K562 (cell line): ENCODE measurements at regions not wholly inside any gene's neighbourhood (a gene's known extent, or its start where the extent isn't known, plus 50 kb on each side); places are given as distances from the start of the nearest gene placed in this dataset.
A peak's percentile ranks its signal among the peaks of the same experiment; 100 is the strongest.

ENCODE experiments used
- ATAC-seq: fragments of 200-7000 bp; cut with Tn5 transposase; 3 replicates; pipeline ENCODE4 v1.9.1; 2020; ENCODE audit warnings: moderate library complexity
- BruUV-seq: library from RNA; stranded (reverse); fragments of 400-500 nt; replicated peaks from 2 replicates; lab custom pipeline; 2021; lab: Mats Ljungman, UMichigan
- CTCF ChIA-PET: fragments of 300-600 bp; formaldehyde crosslinking; extraction: SDS; loops from one replicate; lab custom pipeline; 2021; ENCODE audit warnings: low intra/inter-chr PET ratio; lab: Yijun Ruan, JAX
- POLR2A ChIA-PET: fragments of 300-600, 350-650 bp; sonication (Branson Sonifier 250); formaldehyde crosslinking; extraction: SDS; loops from one replicate; lab custom pipeline; 2021; ENCODE audit warnings: antibody characterized with exemption, inconsistent platforms; lab: Yijun Ruan, JAX
- DNase-seq, 4 experiments: peaks; one replicate each; pipeline versions ENCODE4 v3.0.0 to v3.0.0-alpha.2; 2011 to 2018; ENCODE audit warnings: low spot score in 3 of 4, mixed read lengths in 3 of 4; ENCODE audit errors: extremely low read depth in 1 of 4
- FAIRE-seq: peaks from 2 replicates; lab custom pipeline; 2011; peaks lifted over from hg19 to GRCh38; lab: Jason Lieb, UNC
- H2AFZ ChIP-seq: 2 replicates; pipeline ENCODE4 v1.6.0; 2011; ENCODE audit warnings: low read depth, low read length, control low read depth, inconsistent platforms
- H3K27ac ChIP-seq: fragments of 200-600 bp; 3 replicates; pipeline ENCODE4 v1.8.0; 2011; ENCODE audit warnings: low read depth, mild to moderate bottlenecking, control low read depth, inconsistent platforms, low read length, moderate library complexity, mixed read lengths; ENCODE audit errors: extremely low read depth
- H3K27me3 ChIP-seq, 2 experiments: fragments of 300-600 bp in 1 of 2; 2 replicates in 1 of 2; 3 replicates in 1 of 2; pipeline versions ENCODE4 v1.6.0 to v1.8.0; 2011; ENCODE audit warnings: inconsistent platforms in 2 of 2, low read length in 2 of 2, mild to moderate bottlenecking in 1 of 2, mixed read lengths in 1 of 2, moderate library complexity in 1 of 2; ENCODE audit not compliant: control insufficient read depth in 2 of 2, insufficient read depth in 2 of 2
- H3K36me3 ChIP-seq: fragments of 300-600 bp; 3 replicates; pipeline ENCODE4 v1.8.0; 2011; ENCODE audit warnings: mild to moderate bottlenecking, low read length, inconsistent platforms; ENCODE audit not compliant: control insufficient read depth, insufficient read depth
- H3K4me1 ChIP-seq, 2 experiments: fragments of 200-600 bp in 1 of 2; replicated peaks in 1 of 2; 2 replicates in 1 of 2; 3 replicates in 1 of 2; pipeline versions ENCODE4 v1.5.1 to v1.8.0; 2011; ENCODE audit warnings: inconsistent platforms in 2 of 2, low read length in 2 of 2, mild to moderate bottlenecking in 1 of 2, mixed read lengths in 1 of 2, moderate library complexity in 1 of 2; ENCODE audit not compliant: control insufficient read depth in 2 of 2, insufficient read depth in 2 of 2
- H3K4me2 ChIP-seq: 2 replicates; pipeline ENCODE4 v1.6.1; 2011; ENCODE audit warnings: low read length, control low read depth, inconsistent platforms, mixed read lengths; ENCODE audit not compliant: insufficient read depth
- H3K4me3 ChIP-seq: fragments of 200-600 bp; sonication (generic), shearing (Covaris generic); 2 replicates; pipeline ENCODE4 v1.5.1; 2016; ENCODE audit warnings: control low read depth, inconsistent platforms
- H3K79me2 ChIP-seq: fragments of 200-600 bp; 3 replicates; pipeline ENCODE4 v1.8.0; 2011; ENCODE audit warnings: low read length, inconsistent platforms; ENCODE audit not compliant: control insufficient read depth, insufficient read depth
- H3K9ac ChIP-seq, 2 experiments: 2 replicates each; pipeline versions ENCODE4 v1.6.0 to v1.6.1; 2011; ENCODE audit warnings: low read depth in 2 of 2, low read length in 2 of 2, control low read depth in 1 of 2, inconsistent platforms in 1 of 2, mild to moderate bottlenecking in 1 of 2, mixed read lengths in 1 of 2; ENCODE audit not compliant: insufficient read depth in 1 of 2
- H3K9me1 ChIP-seq: one replicate; pipeline ENCODE4 v1.6.0; 2011; ENCODE audit warnings: inconsistent platforms, mild to moderate bottlenecking, low read length, moderate library complexity; ENCODE audit not compliant: control insufficient read depth, insufficient read depth
- H3K9me3 ChIP-seq: replicated peaks from 2 replicates; pipeline ENCODE4 v1.5.1; 2011; ENCODE audit warnings: low read depth, low read length, inconsistent platforms; ENCODE audit not compliant: control insufficient read depth, insufficient read depth
- H4K20me1 ChIP-seq: replicated peaks from 2 replicates; pipeline ENCODE4 v1.6.1; 2011; ENCODE audit warnings: low read length, inconsistent platforms, mixed read lengths; ENCODE audit not compliant: control insufficient read depth, insufficient read depth
- ZNF589 ChIP-seq: fragments of 200-800 bp; sonication (Bioruptor generic); IDR thresholded peaks from 2 replicates; pipeline ENCODE4 v1.6.1; 2016; ENCODE audit warnings: low read depth, missing genetic modification characterization, missing compliant biosample characterization
- WGBS: fragments of 100-300 bp; shearing (Covaris generic); methylation state at CpG from one replicate; pipeline ENCODE4 v1.1.6; 2016; ENCODE audit warnings: low coverage, mixed read lengths; ENCODE audit not compliant: insufficient coverage; ENCODE audit errors: missing lambda C conversion rate; 5-methylcytosine and 5-hydroxymethylcytosine counted together
- in situ Hi-C: fragments of 300-500 bp; cut with MboI; formaldehyde crosslinking; loops from 4 replicates; pipeline ENCODE4 v1.15.0; 2018; ENCODE audit warnings: inconsistent platforms, mixed read lengths
- intact Hi-C: fragments of 100-400 bp; cut with micrococcal nuclease; formaldehyde crosslinking; loops from 2 replicates; pipeline ENCODE4 v1.14.2; 2022
- TF ChIP-seq, protein P1 (sequence below), 2 experiments: fragments of 450-650 bp; formaldehyde crosslinking in 1 of 2; IDR thresholded peaks; 2 replicates each; pipeline versions ENCODE4 v1.4.0 to v1.6.1; 2014 to 2020; ENCODE audit warnings: mild to moderate bottlenecking in 2 of 2, borderline replicate concordance in 1 of 2, low read depth in 1 of 2

DNA sequence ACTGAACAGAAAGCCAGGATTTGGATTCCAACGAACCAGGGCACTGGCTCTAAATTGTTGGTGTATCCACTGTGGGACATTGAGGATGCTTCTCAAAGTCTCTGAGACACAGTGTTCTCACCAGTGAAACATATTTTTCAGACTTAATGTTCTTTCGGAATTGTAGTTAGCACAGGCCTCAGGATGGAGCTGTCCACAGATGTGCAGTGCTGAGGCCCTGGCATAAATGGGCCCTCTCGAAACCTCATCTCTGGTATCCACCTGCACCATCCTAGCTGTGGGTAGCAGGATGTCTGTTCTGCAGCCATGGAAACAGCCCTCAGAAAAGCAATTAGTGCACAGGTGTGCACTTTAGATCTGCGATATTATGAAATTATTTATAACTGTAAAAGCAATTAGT, 656.8 kb downstream of the TBC1D22A start:
- H4K20me1 ChIP-seq: no peaks in the 10 kb centered on the region
- FAIRE-seq (no peak), DNase-seq (no peak), ATAC-seq (no peak)
- no peak overlapping the region for H3K27ac ChIP-seq
- 0% methylated on average over 4 of the region's 4 CpGs for WGBS
- CTCF ChIA-PET: no interaction called here
- H3K36me3 ChIP-seq: no peaks in the 10 kb centered on the region
- BruUV-seq: no TSS peak
- in situ Hi-C loops: no loop called here
- TF ChIP-seq ZNF589: no peak
- TF ChIP-seq, protein P1, sequence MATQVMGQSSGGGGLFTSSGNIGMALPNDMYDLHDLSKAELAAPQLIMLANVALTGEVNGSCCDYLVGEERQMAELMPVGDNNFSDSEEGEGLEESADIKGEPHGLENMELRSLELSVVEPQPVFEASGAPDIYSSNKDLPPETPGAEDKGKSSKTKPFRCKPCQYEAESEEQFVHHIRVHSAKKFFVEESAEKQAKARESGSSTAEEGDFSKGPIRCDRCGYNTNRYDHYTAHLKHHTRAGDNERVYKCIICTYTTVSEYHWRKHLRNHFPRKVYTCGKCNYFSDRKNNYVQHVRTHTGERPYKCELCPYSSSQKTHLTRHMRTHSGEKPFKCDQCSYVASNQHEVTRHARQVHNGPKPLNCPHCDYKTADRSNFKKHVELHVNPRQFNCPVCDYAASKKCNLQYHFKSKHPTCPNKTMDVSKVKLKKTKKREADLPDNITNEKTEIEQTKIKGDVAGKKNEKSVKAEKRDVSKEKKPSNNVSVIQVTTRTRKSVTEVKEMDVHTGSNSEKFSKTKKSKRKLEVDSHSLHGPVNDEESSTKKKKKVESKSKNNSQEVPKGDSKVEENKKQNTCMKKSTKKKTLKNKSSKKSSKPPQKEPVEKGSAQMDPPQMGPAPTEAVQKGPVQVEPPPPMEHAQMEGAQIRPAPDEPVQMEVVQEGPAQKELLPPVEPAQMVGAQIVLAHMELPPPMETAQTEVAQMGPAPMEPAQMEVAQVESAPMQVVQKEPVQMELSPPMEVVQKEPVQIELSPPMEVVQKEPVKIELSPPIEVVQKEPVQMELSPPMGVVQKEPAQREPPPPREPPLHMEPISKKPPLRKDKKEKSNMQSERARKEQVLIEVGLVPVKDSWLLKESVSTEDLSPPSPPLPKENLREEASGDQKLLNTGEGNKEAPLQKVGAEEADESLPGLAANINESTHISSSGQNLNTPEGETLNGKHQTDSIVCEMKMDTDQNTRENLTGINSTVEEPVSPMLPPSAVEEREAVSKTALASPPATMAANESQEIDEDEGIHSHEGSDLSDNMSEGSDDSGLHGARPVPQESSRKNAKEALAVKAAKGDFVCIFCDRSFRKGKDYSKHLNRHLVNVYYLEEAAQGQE (IDR thresholded peaks at IDR 0.05; ENCODE audit: borderline replicate concordance): peak; percentile 81
- TF ChIP-seq, protein P1 (CRISPR knock-in tag; IDR thresholded peaks at IDR 0.05; ENCODE audit: low read depth): no peak
- no peaks in the 10 kb centered on the region for H3K4me1 ChIP-seq
- no peak overlapping the region for H3K4me2 ChIP-seq
- intact Hi-C loops: no loop called here
- peaks cover 0 to 5% of the 10 kb centered on the region in 2 experiments; a peak in 1 of 5 replicates for H3K27me3 ChIP-seq
- H3K9me1 ChIP-seq: no peaks in the 10 kb centered on the region
- H3K9ac ChIP-seq: no peak overlapping the region
- H3K4me3 ChIP-seq: no peak overlapping the region
- no peak overlapping the region for H2AFZ ChIP-seq
- POLR2A ChIA-PET: no interaction called here
- no peaks in the 10 kb centered on the region for H3K79me2 ChIP-seq
- no peaks in the 10 kb centered on the region for H3K9me3 ChIP-seq
